Gastroesophageal sphincter (tissue), 3 donors: ENCODE measurements at regions not wholly inside any gene's neighbourhood (a gene's known extent, or its start where the extent isn't known, plus 50 kb on each side); places are given as distances from the start of the nearest gene placed in this dataset.

ENCODE experiments used
- EP300 ChIP-seq: sonication (generic); formaldehyde crosslinking; IDR thresholded peaks from one replicate; pipeline ENCODE4 v1.6.1; 2017; ENCODE audit warnings: antibody characterized with exemption, mild to moderate bottlenecking
- TF ChIP-seq, protein P1 (sequence below), 4 experiments: fragments of 200-600 bp in 2 of 4; fragments of 450-650 bp in 2 of 4; sonication (generic) in 1 of 4; IDR thresholded peaks; one replicate each; pipeline ENCODE4 v1.5.1; 2017 to 2019; ENCODE audit warnings: antibody characterized with exemption in 4 of 4, mild to moderate bottlenecking in 2 of 4, moderate library complexity in 2 of 4

DNA sequence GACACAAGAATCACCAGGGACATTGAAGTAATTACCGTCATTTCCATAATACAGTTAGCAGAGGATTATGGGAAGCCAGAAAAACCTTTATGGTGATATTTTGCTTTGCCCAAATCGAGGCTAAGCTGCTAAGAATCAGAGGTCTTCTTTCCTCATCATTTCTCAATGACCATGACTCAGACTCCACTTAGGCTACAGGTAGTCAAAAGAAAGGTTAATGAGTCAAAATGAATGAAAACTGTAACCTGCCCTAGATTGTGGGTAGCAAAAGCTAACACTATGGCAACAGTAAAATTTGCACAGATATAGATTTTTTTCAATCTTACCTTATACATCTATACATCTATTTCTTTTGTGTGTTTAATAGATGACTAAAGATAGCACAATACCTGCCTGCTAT, 185.8 kb downstream of the CARTPT start:
- TF ChIP-seq EP300, result no peak
- TF ChIP-seq, protein P1, sequence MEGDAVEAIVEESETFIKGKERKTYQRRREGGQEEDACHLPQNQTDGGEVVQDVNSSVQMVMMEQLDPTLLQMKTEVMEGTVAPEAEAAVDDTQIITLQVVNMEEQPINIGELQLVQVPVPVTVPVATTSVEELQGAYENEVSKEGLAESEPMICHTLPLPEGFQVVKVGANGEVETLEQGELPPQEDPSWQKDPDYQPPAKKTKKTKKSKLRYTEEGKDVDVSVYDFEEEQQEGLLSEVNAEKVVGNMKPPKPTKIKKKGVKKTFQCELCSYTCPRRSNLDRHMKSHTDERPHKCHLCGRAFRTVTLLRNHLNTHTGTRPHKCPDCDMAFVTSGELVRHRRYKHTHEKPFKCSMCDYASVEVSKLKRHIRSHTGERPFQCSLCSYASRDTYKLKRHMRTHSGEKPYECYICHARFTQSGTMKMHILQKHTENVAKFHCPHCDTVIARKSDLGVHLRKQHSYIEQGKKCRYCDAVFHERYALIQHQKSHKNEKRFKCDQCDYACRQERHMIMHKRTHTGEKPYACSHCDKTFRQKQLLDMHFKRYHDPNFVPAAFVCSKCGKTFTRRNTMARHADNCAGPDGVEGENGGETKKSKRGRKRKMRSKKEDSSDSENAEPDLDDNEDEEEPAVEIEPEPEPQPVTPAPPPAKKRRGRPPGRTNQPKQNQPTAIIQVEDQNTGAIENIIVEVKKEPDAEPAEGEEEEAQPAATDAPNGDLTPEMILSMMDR (IDR thresholded peaks at IDR 0.05), result no peak
